SK-N-SH (cell line): ENCODE measurements at regions not wholly inside any gene's neighbourhood (a gene's known extent, or its start where the extent isn't known, plus 50 kb on each side); places are given as distances from the start of the nearest gene placed in this dataset.
"Not testable (repeated sequence)": the region's sequence is repeated elsewhere in the genome, so short reads cannot be mapped to it uniquely, and the experiment has no call there.

Experiments used
- CTCF ChIP-seq: fragments of 200-600 bp; sonication (generic); IDR thresholded peaks from 2 replicates; pipeline ENCODE4 v1.6.1; 2017; ENCODE audit warnings: antibody characterized with exemption, mild to moderate bottlenecking, moderate library complexity
- EP300 ChIP-seq, 2 experiments: IDR thresholded peaks; 2 replicates each; pipeline versions ENCODE4 v1.4.0 to v1.6.1; 2012; ENCODE audit warnings: borderline replicate concordance in 1 of 2, low read depth in 1 of 2, low read length in 1 of 2
- FOXM1 ChIP-seq: IDR thresholded peaks from 2 replicates; pipeline ENCODE4 v1.4.0; 2012; ENCODE audit warnings: low read depth, mild to moderate bottlenecking
- MEF2A ChIP-seq: IDR thresholded peaks from 2 replicates; pipeline ENCODE4 v1.4.0; 2012; ENCODE audit warnings: low read depth, borderline replicate concordance
- POLR2AphosphoS5 ChIP-seq: IDR thresholded peaks from 2 replicates; pipeline ENCODE4 v1.6.1; 2012; ENCODE audit warnings: low read depth, low read length
- RCOR1 ChIP-seq: fragments of 150-350 bp; IDR thresholded peaks from 2 replicates; pipeline ENCODE4 v1.6.1; 2017; ENCODE audit warnings: antibody characterized with exemption, low read length
- REST ChIP-seq: IDR thresholded peaks from 2 replicates; pipeline ENCODE4 v1.6.1; 2012; ENCODE audit warnings: mild to moderate bottlenecking, low read depth, low read length, moderate library complexity
- SIN3A ChIP-seq: IDR thresholded peaks from 2 replicates; pipeline ENCODE4 v1.6.1; 2012; ENCODE audit warnings: low read depth, mild to moderate bottlenecking, low read length, moderate library complexity, borderline replicate concordance

- TF ChIP-seq CTCF; EP300 (IDR thresholded peaks at IDR 0.05; ENCODE audit: borderline replicate concordance in 1 of 2, low read depth in 1 of 2, low read length in 1 of 2); POLR2AphosphoS5; FOXM1; SIN3A; REST; MEF2A; RCOR1: not testable (repeated sequence)
Measured at GRCh38 chr12:124643768-124644167, 76.4 kb upstream of the NCOR2 start.
